Gastrocnemius medialis (tissue), 4 donors: ENCODE measurements at regions not wholly inside any gene's neighbourhood (a gene's known extent, or its start where the extent isn't known, plus 50 kb on each side); places are given as distances from the start of the nearest gene placed in this dataset.

Experiments
- ATAC-seq, 2 donors: fragments of 150-250 bp; one replicate each; pipeline ENCODE4 v1.9.1; 2016
- DNase-seq, 2 donors: peaks; one replicate each; pipeline ENCODE4 v3.0.0-alpha.2; 2019
- H3K27ac ChIP-seq, 4 donors: fragments of 200-600 bp; sonication (generic); 1 replicate in 1 of 4; 2 replicates in 3 of 4; pipeline ENCODE4 v1.5.1; 2016 to 2018; ENCODE audit warnings: mild to moderate bottlenecking in 2 of 4, moderate library complexity in 1 of 4
- H3K27me3 ChIP-seq, 3 donors: fragments of 200-600 bp; sonication (generic) in 2 of 3; 1 replicate in 1 of 3; 2 replicates in 2 of 3; pipeline versions ENCODE4 v1.5.1 to v1.6.0; 2016 to 2019; ENCODE audit warnings: mild to moderate bottlenecking in 1 of 3, moderate library complexity in 1 of 3
- H3K36me3 ChIP-seq, 2 donors: fragments of 200-600 bp; sonication (generic) in 1 of 2; one replicate each; pipeline ENCODE4 v1.5.1; 2017 to 2018
- H3K4me1 ChIP-seq, 2 donors: fragments of 200-600 bp; sonication (generic) in 1 of 2; one replicate each; pipeline ENCODE4 v1.5.1; 2016 to 2017; ENCODE audit warnings: mild to moderate bottlenecking in 2 of 2
- H3K4me3 ChIP-seq, 4 donors: fragments of 200-600 bp; sonication (generic) in 3 of 4; 1 replicate in 1 of 4; 2 replicates in 3 of 4; pipeline ENCODE4 v1.5.1; 2016 to 2019; ENCODE audit warnings: mild to moderate bottlenecking in 2 of 4
- H3K9me3 ChIP-seq, 3 donors: fragments of 200-600 bp; sonication (generic) in 2 of 3; 1 replicate in 1 of 3; 2 replicates in 2 of 3; pipeline ENCODE4 v1.5.1; 2016 to 2019
- POLR2A ChIP-seq, 2 donors: fragments of 450-650 bp; IDR thresholded peaks; one replicate each; pipeline ENCODE4 v1.6.1; 2017; ENCODE audit warnings: antibody characterized with exemption in 2 of 2, mild to moderate bottlenecking in 2 of 2, moderate library complexity in 2 of 2
- in situ Hi-C, 4 donors: fragments of 200-750 bp; cut with MboI; loops; one replicate each; pipeline versions ENCODE4 v1.15.0 to v1.8.0; 2017; ENCODE audit warnings: low sequenced_read_pairs in 4 of 4
- intact Hi-C: fragments of 100-400 bp; cut with DNase I; formaldehyde crosslinking; loops from one replicate; pipeline ENCODE4 v1.15.1; 2023; ENCODE audit warnings: low total_unique reads
- TF ChIP-seq, protein P1 (sequence below), 5 experiments: fragments of 450-650 bp in 3 of 5; fragments of 200-600 bp in 2 of 5; sonication (generic) in 2 of 5; IDR thresholded peaks in 4 of 5; conservative IDR thresholded peaks in 1 of 5; 1 replicate in 4 of 5; 2 replicates in 1 of 5; pipeline ENCODE4 v1.5.1; 2016 to 2019; ENCODE audit warnings: antibody characterized with exemption in 5 of 5, mild to moderate bottlenecking in 3 of 5, moderate library complexity in 3 of 5

DNA sequence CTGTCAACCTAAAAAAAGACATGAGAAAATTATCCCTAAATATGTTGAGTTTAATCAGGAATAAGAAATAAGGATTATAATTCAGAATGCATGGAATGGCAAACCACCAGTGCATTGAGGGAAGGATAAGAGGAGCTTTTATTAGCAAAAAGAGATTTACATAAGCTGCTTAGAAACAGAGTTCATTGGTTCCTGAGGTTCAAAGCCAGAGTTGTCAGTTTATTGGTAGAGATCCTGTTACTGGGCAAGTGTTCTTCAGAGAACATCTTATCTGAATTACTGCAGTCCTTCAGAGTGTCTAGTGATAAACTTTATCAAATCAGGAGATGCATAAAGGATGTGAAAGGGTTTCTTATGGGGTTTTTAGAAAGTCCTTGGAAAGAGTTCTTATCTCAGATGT lies 76.0 kb upstream of the MEX3C start:
- no peaks in the 10 kb centered on the region for H3K27me3 ChIP-seq
- no peak for ATAC-seq
- H3K27ac ChIP-seq: no peak overlapping the region
- DNase-seq: no peak
- no peak for TF ChIP-seq POLR2A (IDR thresholded peaks at IDR 0.05)
- TF ChIP-seq, protein P1, sequence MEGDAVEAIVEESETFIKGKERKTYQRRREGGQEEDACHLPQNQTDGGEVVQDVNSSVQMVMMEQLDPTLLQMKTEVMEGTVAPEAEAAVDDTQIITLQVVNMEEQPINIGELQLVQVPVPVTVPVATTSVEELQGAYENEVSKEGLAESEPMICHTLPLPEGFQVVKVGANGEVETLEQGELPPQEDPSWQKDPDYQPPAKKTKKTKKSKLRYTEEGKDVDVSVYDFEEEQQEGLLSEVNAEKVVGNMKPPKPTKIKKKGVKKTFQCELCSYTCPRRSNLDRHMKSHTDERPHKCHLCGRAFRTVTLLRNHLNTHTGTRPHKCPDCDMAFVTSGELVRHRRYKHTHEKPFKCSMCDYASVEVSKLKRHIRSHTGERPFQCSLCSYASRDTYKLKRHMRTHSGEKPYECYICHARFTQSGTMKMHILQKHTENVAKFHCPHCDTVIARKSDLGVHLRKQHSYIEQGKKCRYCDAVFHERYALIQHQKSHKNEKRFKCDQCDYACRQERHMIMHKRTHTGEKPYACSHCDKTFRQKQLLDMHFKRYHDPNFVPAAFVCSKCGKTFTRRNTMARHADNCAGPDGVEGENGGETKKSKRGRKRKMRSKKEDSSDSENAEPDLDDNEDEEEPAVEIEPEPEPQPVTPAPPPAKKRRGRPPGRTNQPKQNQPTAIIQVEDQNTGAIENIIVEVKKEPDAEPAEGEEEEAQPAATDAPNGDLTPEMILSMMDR (IDR thresholded peaks at IDR 0.05 in 4 of 5, conservative IDR thresholded peaks at IDR 0.05 in 1 of 5): no peak
- intact Hi-C loops: loop anchor here (10.0 kb wide), 1 partner anchor 111 kb away; no protein-coding TSS in a partner anchor
- H3K4me3 ChIP-seq: no peak overlapping the region
- H3K4me1 ChIP-seq: no peaks in the 10 kb centered on the region
- H3K36me3 ChIP-seq: no peaks in the 10 kb centered on the region
- in situ Hi-C loops: no loop called here
- no peaks in the 10 kb centered on the region for H3K9me3 ChIP-seq

DNA sequence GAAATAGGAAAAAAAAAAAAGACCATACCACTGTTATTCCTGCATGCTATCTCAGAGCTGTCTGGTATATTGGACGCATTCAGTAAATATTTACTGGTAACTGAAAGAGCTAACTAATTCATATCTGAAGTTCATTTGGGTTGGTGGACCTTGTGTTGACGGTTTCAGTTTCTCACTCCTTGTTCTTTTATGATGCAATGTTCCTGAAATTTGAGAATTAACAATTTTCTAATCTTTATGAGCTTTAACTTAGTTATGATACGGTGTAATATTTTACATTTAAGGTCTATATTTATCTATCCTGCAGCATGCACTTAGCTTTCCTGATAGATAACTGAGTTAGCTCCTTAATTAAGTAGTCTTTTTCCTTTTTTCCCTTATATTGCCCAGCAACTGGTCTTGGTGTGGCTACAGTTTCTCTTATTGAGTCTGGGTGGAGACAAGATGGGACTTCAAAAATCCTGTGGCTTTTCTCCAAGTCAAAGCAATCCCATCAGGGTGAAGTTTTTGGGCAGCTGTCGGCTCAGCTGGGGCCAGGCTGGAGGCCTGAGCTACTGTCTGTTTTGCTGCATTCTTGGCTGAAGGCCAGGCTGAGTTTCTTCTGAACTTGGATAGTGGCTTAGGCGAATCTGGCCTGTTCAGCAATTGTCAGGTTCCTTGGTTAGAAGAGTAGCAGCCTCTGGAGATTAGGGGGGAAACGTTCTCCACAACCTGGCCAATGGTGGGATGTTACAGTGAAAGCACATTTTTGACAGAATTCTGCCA lies 78.4 kb upstream of the MEX3C start:
- in situ Hi-C loops: no loop called here
- ATAC-seq (no peak), DNase-seq (peak in 1 of 2 donors; percentile 19)
- no peak overlapping the region for H3K27ac ChIP-seq
- H3K4me3 ChIP-seq: no peak overlapping the region
- H3K4me1 ChIP-seq: no peaks in the 10 kb centered on the region
- intact Hi-C loops: loop anchor here (10.0 kb wide), 1 partner anchor 109 kb away; no protein-coding TSS in a partner anchor
- H3K36me3 ChIP-seq: no peaks in the 10 kb centered on the region
- H3K9me3 ChIP-seq: no peaks in the 10 kb centered on the region
- TF ChIP-seq, protein P1 (IDR thresholded peaks at IDR 0.05 in 4 of 5, conservative IDR thresholded peaks at IDR 0.05 in 1 of 5): no peak
- H3K27me3 ChIP-seq: no peaks in the 10 kb centered on the region

DNA sequence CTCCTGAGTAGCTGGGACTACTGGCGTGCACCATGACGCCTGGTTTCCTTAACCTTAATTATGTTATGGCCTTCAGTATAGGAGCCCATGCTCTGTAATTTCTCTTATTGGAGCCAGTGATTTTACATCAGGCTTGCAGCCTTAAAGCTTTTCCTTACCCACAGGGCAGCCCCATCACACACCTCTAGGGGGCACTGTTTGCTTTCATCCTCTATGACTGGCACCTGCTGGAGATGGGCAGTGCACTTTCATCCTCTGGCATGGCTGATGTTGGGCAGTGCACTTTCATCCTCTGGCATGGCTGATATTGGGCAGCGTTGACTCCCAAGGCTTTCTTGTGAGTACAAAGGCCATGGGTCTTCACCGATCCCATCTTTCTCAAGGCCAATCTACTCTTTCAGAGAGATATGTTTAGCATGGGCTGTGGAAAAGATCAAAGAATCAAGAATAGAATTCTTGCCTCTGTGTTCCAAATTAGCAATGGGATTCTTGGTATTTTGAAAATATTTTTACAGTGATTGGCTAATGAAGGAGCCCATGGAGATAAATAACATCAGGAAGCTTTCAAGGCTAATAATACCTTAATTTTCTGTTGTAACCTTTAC lies 80.7 kb upstream of the MEX3C start:
- DNase-seq (no peak), ATAC-seq (no peak)
- no peak for TF ChIP-seq POLR2A (IDR thresholded peaks at IDR 0.05)
- TF ChIP-seq, protein P1 (IDR thresholded peaks at IDR 0.05 in 4 of 5, conservative IDR thresholded peaks at IDR 0.05 in 1 of 5): peak in 4 of 5 experiments; percentile 17 to 54 (median 26)
- Histone ChIP-seq H3K4me3 (no peak overlapping the region), H3K36me3 (no peaks in the 10 kb centered on the region), H3K9me3 (no peaks in the 10 kb centered on the region), H3K27me3 (no peaks in the 10 kb centered on the region), H3K27ac (no peak overlapping the region), H3K4me1 (no peaks in the 10 kb centered on the region)
- in situ Hi-C loops: no loop called here
- intact Hi-C loops: loop anchor here (10.0 kb wide), 1 partner anchor 107 kb away; no protein-coding TSS in a partner anchor

DNA sequence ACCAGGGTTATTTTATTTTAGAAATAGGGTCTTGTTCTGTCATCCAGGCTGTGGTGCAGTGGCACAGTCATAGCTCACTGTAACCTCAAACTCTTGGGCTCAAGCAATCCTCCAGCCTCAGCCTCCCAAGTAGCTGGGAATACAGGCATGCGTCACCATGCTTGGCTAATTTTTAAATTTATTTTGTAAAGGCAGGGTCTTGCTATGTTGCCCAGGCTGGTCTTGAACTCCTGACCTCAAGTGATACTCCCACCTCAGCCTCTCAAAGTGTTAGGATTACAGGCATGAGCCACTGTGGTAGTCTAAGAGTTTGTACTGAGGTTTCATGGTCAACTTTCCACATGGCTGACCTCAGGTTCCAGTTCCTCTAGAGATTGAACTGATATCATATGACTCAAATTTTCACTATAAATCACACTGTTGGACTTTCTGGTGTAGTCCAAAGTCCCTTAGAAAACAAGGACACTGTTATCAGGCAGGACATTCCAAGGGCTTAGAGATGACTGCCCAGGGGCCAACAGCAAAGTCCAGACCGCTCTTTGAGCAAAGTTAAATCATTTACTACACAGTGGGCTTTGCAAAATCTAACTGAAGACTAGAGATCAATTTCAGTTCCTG lies 82.0 kb upstream of the MEX3C start:
- H3K9me3 ChIP-seq: no peaks in the 10 kb centered on the region
- in situ Hi-C loops: no loop called here
- TF ChIP-seq, protein P1 (IDR thresholded peaks at IDR 0.05 in 4 of 5, conservative IDR thresholded peaks at IDR 0.05 in 1 of 5): no peak
- TF ChIP-seq POLR2A (IDR thresholded peaks at IDR 0.05): no peak
- H3K4me3 ChIP-seq: no peak overlapping the region
- H3K4me1 ChIP-seq: no peaks in the 10 kb centered on the region
- no peak for DNase-seq
- intact Hi-C loops: loop anchor here (10.0 kb wide), 1 partner anchor 105 kb away; no protein-coding TSS in a partner anchor
- H3K27me3 ChIP-seq: no peaks in the 10 kb centered on the region
- no peaks in the 10 kb centered on the region for H3K36me3 ChIP-seq
- no peak overlapping the region for H3K27ac ChIP-seq
- no peak for ATAC-seq
